Upper lobe of left lung (tissue), 6 donors: ENCODE measurements at regions not wholly inside any gene's neighbourhood (a gene's known extent, or its start where the extent isn't known, plus 50 kb on each side); places are given as distances from the start of the nearest gene placed in this dataset.

ENCODE experiments used
- ATAC-seq, 2 donors: fragments of 200-7000 bp; cut with Tn5 transposase; one replicate each; pipeline ENCODE4 v1.9.1; 2022; ENCODE audit warnings: mild to moderate bottlenecking in 2 of 2, moderate library complexity in 2 of 2; ENCODE audit not compliant: low FRiP score in 2 of 2
- DNase-seq, 2 donors: peaks; one replicate each; pipeline ENCODE4 v3.0.0-alpha.2; 2019 to 2020
- H3K27ac ChIP-seq, 4 donors: fragments of 200-600 bp; sonication (generic); one replicate each; pipeline ENCODE4 v1.5.1; 2016 to 2019
- H3K27me3 ChIP-seq, 4 donors: fragments of 200-600 bp; sonication (generic); one replicate each; pipeline ENCODE4 v1.5.1; 2017 to 2019
- H3K36me3 ChIP-seq, 4 donors: fragments of 200-600 bp; sonication (generic); one replicate each; pipeline ENCODE4 v1.5.1; 2016 to 2019
- H3K4me1 ChIP-seq, 4 donors: fragments of 200-600 bp; sonication (generic); one replicate each; pipeline ENCODE4 v1.5.1; 2018 to 2019
- H3K4me3 ChIP-seq, 4 donors: fragments of 200-600 bp; sonication (generic); one replicate each; pipeline ENCODE4 v1.5.1; 2017 to 2019; ENCODE audit warnings: mild to moderate bottlenecking in 2 of 4, moderate library complexity in 1 of 4
- H3K9me3 ChIP-seq, 4 donors: fragments of 200-600 bp; sonication (generic); one replicate each; pipeline ENCODE4 v1.5.1; 2018 to 2019
- CTCF ChIP-seq, 6 experiments: fragments of 450-650 bp in 4 of 6; fragments of 200-600 bp in 2 of 6; sonication (generic) in 2 of 6; IDR thresholded peaks; one replicate each; pipeline ENCODE4 v1.5.1; 2016 to 2019; ENCODE audit warnings: antibody characterized with exemption in 6 of 6
- EP300 ChIP-seq, 4 donors: sonication (generic); formaldehyde crosslinking; IDR thresholded peaks; one replicate each; pipeline ENCODE4 v1.5.1; 2017; ENCODE audit warnings: antibody characterized with exemption in 4 of 4, control low read depth in 2 of 4
- POLR2A ChIP-seq, 4 donors: fragments of 450-650 bp; IDR thresholded peaks; one replicate each; pipeline ENCODE4 v1.5.1; 2016 to 2017; ENCODE audit warnings: antibody characterized with exemption in 4 of 4, mild to moderate bottlenecking in 2 of 4
- POLR2AphosphoS5 ChIP-seq, 2 donors: sonication (generic); formaldehyde crosslinking; IDR thresholded peaks; one replicate each; pipeline ENCODE4 v1.5.1; 2017; ENCODE audit warnings: antibody characterized with exemption in 2 of 2
- WGBS, 2 donors: methylation state at CpG; one replicate each; pipeline ENCODE4 v1.1.5; 2017 to 2018; 5-methylcytosine and 5-hydroxymethylcytosine counted together
- donor health status: DM: no; HTN: no; CAD: no; lungs with moderate emphysema.
- donor health status: DM: no; HTN: yes; CAD: no; lungs with severe emphysema.

- Histone ChIP-seq H3K9me3 (no peaks in the 10 kb centered on the region), H3K36me3 (no peaks in the 10 kb centered on the region), H3K4me3 (no peak overlapping the region), H3K27me3 (no peaks in the 10 kb centered on the region), H3K4me1 (no peaks in the 10 kb centered on the region), H3K27ac (no peak overlapping the region)
- DNase-seq (no peak), ATAC-seq (no peak)
- TF ChIP-seq POLR2A (IDR thresholded peaks at IDR 0.05), result no peak
- TF ChIP-seq EP300 (IDR thresholded peaks at IDR 0.05), result no peak
- no peak for TF ChIP-seq POLR2AphosphoS5 (IDR thresholded peaks at IDR 0.05)
- TF ChIP-seq CTCF (IDR thresholded peaks at IDR 0.05), result no peak
Measured at GRCh38 chr4:156085100-156085499, 131.4 kb upstream of the CTSO start.

- H3K9me3 ChIP-seq, result no peaks in the 10 kb centered on the region
- ATAC-seq, result no peak
- no peaks in the 10 kb centered on the region for H3K4me1 ChIP-seq
- H3K27ac ChIP-seq, result no peak overlapping the region
- DNase-seq, result no peak
- H3K36me3 ChIP-seq, result no peaks in the 10 kb centered on the region
- H3K27me3 ChIP-seq, result no peaks in the 10 kb centered on the region
- 83% methylated on average over 1 of the region's 1 CpG for WGBS, 2 donors
- TF ChIP-seq CTCF (IDR thresholded peaks at IDR 0.05) (no peak), POLR2AphosphoS5 (IDR thresholded peaks at IDR 0.05) (no peak), EP300 (IDR thresholded peaks at IDR 0.05) (no peak), POLR2A (IDR thresholded peaks at IDR 0.05) (no peak)
- no peak overlapping the region for H3K4me3 ChIP-seq
Measured at GRCh38 chr4:156084373-156084772, 130.7 kb upstream of the CTSO start.

- DNase-seq (no peak), ATAC-seq (no peak)
- Histone ChIP-seq H3K4me1 (no peaks in the 10 kb centered on the region), H3K4me3 (no peak overlapping the region), H3K27ac (no peak overlapping the region), H3K9me3 (peaks cover 0 to 5% (median 0%) of the 10 kb centered on the region in 4 donors), H3K27me3 (no peaks in the 10 kb centered on the region), H3K36me3 (no peaks in the 10 kb centered on the region)
- no peak for TF ChIP-seq EP300 (IDR thresholded peaks at IDR 0.05)
- TF ChIP-seq POLR2A (IDR thresholded peaks at IDR 0.05), result no peak
- TF ChIP-seq POLR2AphosphoS5 (IDR thresholded peaks at IDR 0.05), result no peak
- TF ChIP-seq CTCF (IDR thresholded peaks at IDR 0.05), result no peak
- WGBS, 2 donors, result 63 to 65% methylated on average over 2 of the region's 2 CpGs
Measured at GRCh38 chr4:156073976-156074375, 120.3 kb upstream of the CTSO start.

- WGBS, 2 donors, result 73 to 86% methylated on average over 3 of the region's 3 CpGs
- H3K27ac ChIP-seq, result no peak overlapping the region
- H3K4me1 ChIP-seq, result no peaks in the 10 kb centered on the region
- H3K27me3 ChIP-seq, result no peaks in the 10 kb centered on the region
- H3K9me3 ChIP-seq, result no peaks in the 10 kb centered on the region
- H3K36me3 ChIP-seq, result no peaks in the 10 kb centered on the region
- no peak overlapping the region for H3K4me3 ChIP-seq
- ATAC-seq (no peak), DNase-seq (no peak)
- TF ChIP-seq POLR2AphosphoS5 (IDR thresholded peaks at IDR 0.05) (no peak), EP300 (IDR thresholded peaks at IDR 0.05) (no peak), POLR2A (IDR thresholded peaks at IDR 0.05) (no peak), CTCF (IDR thresholded peaks at IDR 0.05) (no peak)
Measured at GRCh38 chr4:156060661-156061060, 107.0 kb upstream of the CTSO start.

GRCh38 chr4:156053174-156053573, 99.5 kb upstream of the CTSO start:
- ATAC-seq, result no peak
- H3K4me1 ChIP-seq, result no peaks in the 10 kb centered on the region
- no peaks in the 10 kb centered on the region for H3K9me3 ChIP-seq
- no peak for TF ChIP-seq EP300 (IDR thresholded peaks at IDR 0.05)
- TF ChIP-seq POLR2A (IDR thresholded peaks at IDR 0.05), result no peak
- no peak for TF ChIP-seq CTCF (IDR thresholded peaks at IDR 0.05)
- no peak for TF ChIP-seq POLR2AphosphoS5 (IDR thresholded peaks at IDR 0.05)
- DNase-seq, result no peak
- 60 to 63% methylated on average over 3 of the region's 3 CpGs for WGBS, 2 donors
- no peak overlapping the region for H3K4me3 ChIP-seq
- no peak overlapping the region for H3K27ac ChIP-seq
- no peaks in the 10 kb centered on the region for H3K27me3 ChIP-seq
- no peaks in the 10 kb centered on the region for H3K36me3 ChIP-seq
